ENCODE measurements at regions not wholly inside any gene's neighbourhood (a gene's known extent, or its start where the extent isn't known, plus 50 kb on each side); places are given as distances from the start of the nearest gene placed in this dataset.

- Histone ChIP-seq H3K4me3 (ENCODE audit: severe bottlenecking) (no peak overlapping the region), H3K9me3 (ENCODE audit: severe bottlenecking) (no peaks in the 10 kb centered on the region), H3K27ac (ENCODE audit: poor library complexity, severe bottlenecking) (no peak overlapping the region), H3K4me1 (ENCODE audit: insufficient read depth, poor library complexity, severe bottlenecking) (no peaks in the 10 kb centered on the region), H3K36me3 (ENCODE audit: low read depth) (no peaks in the 10 kb centered on the region), H3K27me3 (ENCODE audit: insufficient read depth, poor library complexity, severe bottlenecking) (no peaks in the 10 kb centered on the region)
- DNase-seq (ENCODE audit: low spot score) (no peak), ATAC-seq (ENCODE audit: low read depth) (no peak)
- TF ChIP-seq CTCF (IDR thresholded peaks at IDR 0.05; ENCODE audit: poor library complexity, severe bottlenecking): no peak
Measured at GRCh38 chr10:33631991-33632390, 297.5 kb upstream of the NRP1 start.

GRCh38 chr10:33630761-33631160, 296.3 kb upstream of the NRP1 start:
- TF ChIP-seq CTCF (IDR thresholded peaks at IDR 0.05; ENCODE audit: poor library complexity, severe bottlenecking): no peak
- no peak for ATAC-seq (ENCODE audit: low read depth)
- Histone ChIP-seq H3K27me3 (ENCODE audit: insufficient read depth, poor library complexity, severe bottlenecking) (no peaks in the 10 kb centered on the region), H3K4me3 (ENCODE audit: severe bottlenecking) (no peak overlapping the region), H3K4me1 (ENCODE audit: insufficient read depth, poor library complexity, severe bottlenecking) (no peaks in the 10 kb centered on the region), H3K9me3 (ENCODE audit: severe bottlenecking) (no peaks in the 10 kb centered on the region), H3K36me3 (ENCODE audit: low read depth) (no peaks in the 10 kb centered on the region), H3K27ac (ENCODE audit: poor library complexity, severe bottlenecking) (no peak overlapping the region)
- no peak for DNase-seq (ENCODE audit: low spot score)

- Histone ChIP-seq H3K9me3 (ENCODE audit: severe bottlenecking) (no peaks in the 10 kb centered on the region), H3K36me3 (ENCODE audit: low read depth) (no peaks in the 10 kb centered on the region), H3K4me3 (ENCODE audit: severe bottlenecking) (no peak overlapping the region), H3K27ac (ENCODE audit: poor library complexity, severe bottlenecking) (no peak overlapping the region), H3K27me3 (ENCODE audit: insufficient read depth, poor library complexity, severe bottlenecking) (no peaks in the 10 kb centered on the region), H3K4me1 (ENCODE audit: insufficient read depth, poor library complexity, severe bottlenecking) (no peaks in the 10 kb centered on the region)
- ATAC-seq (ENCODE audit: low read depth): no peak
- no peak for DNase-seq (ENCODE audit: low spot score)
- TF ChIP-seq CTCF (IDR thresholded peaks at IDR 0.05; ENCODE audit: poor library complexity, severe bottlenecking): no peak
Measured at GRCh38 chr10:33627611-33628010, 293.1 kb upstream of the NRP1 start.

- no peaks in the 10 kb centered on the region for H3K36me3 ChIP-seq (ENCODE audit: low read depth)
- no peak overlapping the region for H3K4me3 ChIP-seq (ENCODE audit: severe bottlenecking)
- DNase-seq (ENCODE audit: low spot score) (no peak), ATAC-seq (ENCODE audit: low read depth) (no peak)
- no peaks in the 10 kb centered on the region for H3K27me3 ChIP-seq (ENCODE audit: insufficient read depth, poor library complexity, severe bottlenecking)
- no peak for TF ChIP-seq CTCF (IDR thresholded peaks at IDR 0.05; ENCODE audit: poor library complexity, severe bottlenecking)
- no peaks in the 10 kb centered on the region for H3K9me3 ChIP-seq (ENCODE audit: severe bottlenecking)
- H3K4me1 ChIP-seq (ENCODE audit: insufficient read depth, poor library complexity, severe bottlenecking): no peaks in the 10 kb centered on the region
- H3K27ac ChIP-seq (ENCODE audit: poor library complexity, severe bottlenecking): no peak overlapping the region
Measured at GRCh38 chr10:33626798-33627466, 292.5 kb upstream of the NRP1 start.

GRCh38 chr10:33623669-33624068, 289.2 kb upstream of the NRP1 start:
- Histone ChIP-seq H3K27me3 (ENCODE audit: insufficient read depth, poor library complexity, severe bottlenecking) (no peaks in the 10 kb centered on the region), H3K4me1 (ENCODE audit: insufficient read depth, poor library complexity, severe bottlenecking) (no peaks in the 10 kb centered on the region), H3K9me3 (ENCODE audit: severe bottlenecking) (no peaks in the 10 kb centered on the region), H3K4me3 (ENCODE audit: severe bottlenecking) (no peak overlapping the region), H3K27ac (ENCODE audit: poor library complexity, severe bottlenecking) (no peak overlapping the region), H3K36me3 (ENCODE audit: low read depth) (no peaks in the 10 kb centered on the region)
- no peak for TF ChIP-seq CTCF (IDR thresholded peaks at IDR 0.05; ENCODE audit: poor library complexity, severe bottlenecking)
- ATAC-seq (ENCODE audit: low read depth) (no peak), DNase-seq (ENCODE audit: low spot score) (no peak)
